T-helper 2 cell treated with Interferon-gamma antibody and Interleukin-4, amounts not matched to agents 5 μg/mL and 100 μg/mL, for 36 hours (primary cell): ENCODE measurements at regions not wholly inside any gene's neighbourhood (a gene's known extent, or its start where the extent isn't known, plus 50 kb on each side); places are given as distances from the start of the nearest gene placed in this dataset.
"Not testable (repeated sequence)": the region's sequence is repeated elsewhere in the genome, so short reads cannot be mapped to it uniquely, and the experiment has no call there.

ENCODE experiments used
- DNase-seq: peaks from one replicate; pipeline ENCODE4 v3.0.0; 2021; ENCODE audit warnings: low spot score
- H3K27ac Mint-ChIP-seq: one replicate; pipeline ENCODE4 v1.8.0; 2021; ENCODE audit warnings: mild to moderate bottlenecking, mixed read lengths
- H3K27me3 Mint-ChIP-seq: one replicate; pipeline ENCODE4 v1.8.0; 2021; ENCODE audit warnings: low read depth, mixed read lengths
- H3K36me3 Mint-ChIP-seq: one replicate; pipeline ENCODE4 v1.8.0; 2021; ENCODE audit warnings: low read depth, mixed read lengths
- H3K4me1 Mint-ChIP-seq: one replicate; pipeline ENCODE4 v1.8.0; 2021; ENCODE audit warnings: low read depth, mixed read lengths
- H3K4me3 Mint-ChIP-seq: one replicate; pipeline ENCODE4 v1.8.0; 2022; ENCODE audit warnings: mild to moderate bottlenecking, moderate library complexity, mixed read lengths
- H3K9me3 Mint-ChIP-seq: one replicate; pipeline ENCODE4 v1.8.0; 2021; ENCODE audit warnings: mixed read lengths

DNA sequence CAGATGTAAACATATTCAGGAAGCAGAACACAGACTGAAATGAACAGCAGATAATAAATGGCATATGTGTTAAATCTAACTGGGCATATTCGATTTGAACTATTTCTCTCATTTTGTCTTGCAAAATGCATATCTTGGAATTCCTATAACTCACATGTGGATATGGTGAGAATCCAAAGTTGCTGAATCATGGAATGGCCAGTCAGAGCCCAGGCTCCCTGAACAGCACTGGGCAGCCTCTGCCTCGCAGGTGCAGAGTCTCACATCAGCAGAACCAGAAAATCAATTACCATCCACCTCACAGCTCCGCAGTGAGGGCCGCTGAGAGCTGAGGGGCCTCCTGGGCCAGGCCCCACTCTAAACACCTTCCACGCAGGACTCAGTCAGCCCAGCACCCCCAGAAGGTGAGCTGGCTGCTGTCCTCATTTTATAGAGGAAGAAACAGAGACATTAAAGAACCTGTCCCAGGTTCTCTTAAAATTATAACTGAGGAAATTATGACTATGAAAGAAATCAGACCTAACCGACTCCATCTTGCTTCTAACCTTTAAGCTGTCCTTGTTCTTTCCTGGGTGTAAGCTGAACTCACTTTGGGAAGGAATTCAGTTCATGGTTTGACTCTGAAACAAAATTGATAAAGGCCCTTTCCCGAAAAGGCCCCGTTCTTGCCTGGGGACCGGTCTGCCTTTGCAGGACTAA is 269.1 kb upstream of the SFSWAP start:
- Mint-ChIP-seq H3K4me1 (no peaks in the 10 kb centered on the region), H3K9me3 (no peaks in the 10 kb centered on the region), H3K27me3 (no peaks in the 10 kb centered on the region), H3K27ac (no peak overlapping the region), H3K36me3 (no peaks in the 10 kb centered on the region), H3K4me3 (no peak overlapping the region)
- no peak for DNase-seq

DNA sequence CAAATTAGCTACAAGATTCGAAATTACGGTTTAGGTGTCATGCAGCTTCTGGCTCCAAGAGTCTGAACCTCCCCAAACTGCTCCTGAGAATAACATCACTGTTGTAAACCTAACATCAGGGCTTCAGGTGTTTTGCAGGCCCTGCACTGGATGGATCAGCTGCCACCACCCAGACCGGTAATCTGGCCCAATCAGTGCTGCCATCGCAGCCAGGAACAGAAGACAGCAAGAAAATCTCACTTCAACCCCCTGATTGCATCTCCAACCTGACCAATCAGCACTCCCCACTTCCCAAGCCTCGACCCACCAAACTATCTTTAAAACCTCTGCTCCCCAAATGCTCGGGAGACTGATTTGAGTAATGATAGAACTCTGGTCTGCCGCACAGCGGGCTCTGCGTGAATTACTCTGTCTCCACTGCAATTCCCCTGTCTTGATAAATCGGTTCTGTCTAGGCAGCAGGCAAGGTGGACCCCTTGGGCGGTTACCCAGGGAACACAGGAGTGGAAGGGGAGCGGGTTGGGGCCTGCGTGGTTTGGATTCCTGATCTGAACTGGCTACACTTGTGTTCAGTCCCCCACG is 268.5 kb upstream of the SFSWAP start:
- DNase-seq, result no peak
- H3K4me3 Mint-ChIP-seq, result no peak overlapping the region
- H3K27ac Mint-ChIP-seq, result no peak overlapping the region
- no peaks in the 10 kb centered on the region for H3K27me3 Mint-ChIP-seq
- H3K9me3 Mint-ChIP-seq, result no peaks in the 10 kb centered on the region
- no peaks in the 10 kb centered on the region for H3K36me3 Mint-ChIP-seq
- H3K4me1 Mint-ChIP-seq, result no peaks in the 10 kb centered on the region

DNA sequence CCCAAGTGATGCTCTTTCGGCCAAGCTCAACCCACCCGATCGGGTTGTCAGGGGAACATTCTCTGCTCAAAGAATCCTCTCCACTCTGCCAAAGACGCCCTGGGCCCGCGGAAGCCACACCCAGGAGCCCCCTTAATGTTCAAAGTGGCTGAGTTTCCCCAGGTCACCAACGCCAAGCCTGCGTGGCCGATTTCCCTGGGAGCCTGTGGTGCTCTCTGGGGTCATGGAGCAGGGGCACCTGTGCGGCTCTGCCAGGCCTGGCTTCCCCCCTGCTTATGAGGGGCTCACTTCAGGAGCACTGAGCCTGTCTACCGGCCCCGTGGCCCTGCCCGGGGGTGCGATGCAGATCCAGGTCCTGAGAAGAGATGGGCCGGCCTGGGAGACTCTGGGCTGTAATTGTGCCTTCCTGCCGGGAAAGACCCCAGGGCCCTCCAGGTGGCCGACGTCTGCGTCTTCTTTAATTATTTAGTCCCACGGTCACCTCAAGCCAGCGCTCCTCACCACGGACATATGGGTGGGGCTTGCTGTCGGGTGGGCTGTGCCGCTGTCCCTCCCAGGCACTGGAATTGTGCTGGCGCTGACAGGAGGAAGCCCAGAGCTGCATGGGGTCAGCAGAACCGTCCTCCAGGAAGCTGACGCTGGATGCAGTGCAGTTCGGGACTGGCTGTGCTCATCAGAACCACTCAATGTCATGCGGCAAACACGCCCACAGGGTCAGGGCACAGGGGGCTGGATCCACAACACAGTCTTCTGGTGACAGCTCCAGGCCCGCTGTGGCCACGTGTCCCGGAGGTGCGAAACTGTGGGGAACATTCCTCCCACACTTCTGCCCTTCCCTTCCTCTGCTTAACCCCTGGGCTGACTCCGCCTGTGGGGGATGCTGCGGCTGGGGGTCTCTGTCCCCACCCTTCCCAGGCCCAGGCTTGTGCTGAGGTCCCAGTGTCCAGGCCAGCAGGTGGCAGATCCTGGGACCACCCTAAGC is 267.6 kb upstream of the SFSWAP start:
- Mint-ChIP-seq H3K9me3 (no peaks in the 10 kb centered on the region), H3K36me3 (no peaks in the 10 kb centered on the region), H3K27me3 (no peaks in the 10 kb centered on the region), H3K27ac (no peak overlapping the region), H3K4me3 (no peak overlapping the region), H3K4me1 (no peaks in the 10 kb centered on the region)
- no peak for DNase-seq

DNA sequence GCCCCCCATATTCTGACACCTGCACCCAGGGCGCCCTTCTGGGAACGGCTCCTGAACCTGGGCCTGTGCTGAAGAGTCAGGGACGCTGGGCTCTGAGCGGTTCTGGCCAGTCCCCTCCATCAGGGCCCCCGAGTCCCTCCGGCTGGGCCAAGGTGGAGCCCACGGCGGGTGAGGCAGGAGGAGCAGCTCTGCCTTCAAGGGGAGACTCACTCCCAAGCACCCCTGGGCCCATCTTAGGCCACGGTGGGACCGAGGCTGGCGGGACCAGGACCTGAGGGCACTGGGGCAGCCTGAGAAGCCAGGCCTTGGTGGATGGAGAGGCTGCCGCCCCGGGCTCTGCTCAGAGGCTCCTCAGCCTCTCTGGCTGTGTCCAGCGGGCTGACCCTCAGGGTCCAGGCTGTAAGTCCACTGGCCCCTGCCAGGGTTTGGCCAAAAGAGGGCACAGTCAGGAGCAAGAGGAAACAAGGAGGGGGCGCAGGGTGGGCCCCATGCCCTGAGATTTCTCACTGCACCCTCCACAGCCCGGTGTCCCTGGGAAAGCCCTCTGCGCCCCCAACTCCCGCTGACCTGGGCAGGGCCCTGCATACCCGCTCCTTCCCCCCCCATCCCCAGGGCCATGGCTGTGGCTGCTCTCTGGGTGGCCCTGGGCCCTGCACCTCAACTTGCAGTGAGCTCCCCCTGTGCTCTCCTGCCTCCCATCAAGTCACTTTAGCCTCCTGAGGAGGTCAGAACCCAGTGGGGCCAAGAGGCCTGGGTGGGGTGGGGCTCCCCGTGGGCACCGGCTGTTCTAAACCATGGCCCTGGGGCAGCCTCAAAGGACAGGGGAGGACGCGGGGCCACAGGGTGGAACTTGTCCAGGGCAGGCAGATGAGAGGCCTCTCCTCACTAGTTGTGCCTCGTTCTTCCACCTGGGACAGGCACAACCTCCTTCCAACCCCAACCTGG is 266.4 kb upstream of the SFSWAP start:
- no peaks in the 10 kb centered on the region for H3K27me3 Mint-ChIP-seq
- H3K36me3 Mint-ChIP-seq, result no peaks in the 10 kb centered on the region
- no peaks in the 10 kb centered on the region for H3K9me3 Mint-ChIP-seq
- no peak overlapping the region for H3K4me3 Mint-ChIP-seq
- no peaks in the 10 kb centered on the region for H3K4me1 Mint-ChIP-seq
- DNase-seq, result no peak
- H3K27ac Mint-ChIP-seq, result no peak overlapping the region

DNA sequence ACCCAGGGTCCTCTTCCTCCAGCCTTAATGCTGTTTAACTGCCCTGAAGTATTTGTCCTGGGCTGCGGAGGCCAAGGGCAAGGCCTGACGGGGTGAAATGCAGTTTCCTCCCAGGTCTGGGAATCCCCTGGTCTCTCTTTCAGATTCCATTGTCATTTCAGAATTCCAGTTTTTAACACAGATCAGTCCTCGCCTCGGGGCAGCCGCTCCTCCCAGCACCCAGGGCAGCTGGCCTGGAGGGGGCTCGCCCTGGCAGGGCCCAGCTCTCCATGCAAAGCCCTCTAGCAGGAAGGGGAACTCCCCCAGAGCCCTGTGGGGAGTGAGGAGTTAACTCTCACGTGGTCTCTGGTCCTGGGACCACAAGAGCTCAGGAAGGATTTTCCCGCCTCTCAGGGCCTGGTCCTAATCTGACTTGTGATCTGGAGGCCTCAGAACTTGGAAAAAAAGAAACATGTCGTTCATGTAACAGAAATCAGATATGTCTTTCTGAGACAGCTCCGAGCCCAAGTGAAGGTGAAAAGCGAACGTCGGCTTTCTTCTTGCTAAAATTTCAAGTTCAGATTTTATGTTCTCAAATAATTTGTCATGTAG is 265.6 kb upstream of the SFSWAP start:
- H3K4me1 Mint-ChIP-seq, result no peaks in the 10 kb centered on the region
- no peak for DNase-seq
- H3K36me3 Mint-ChIP-seq, result no peaks in the 10 kb centered on the region
- no peak overlapping the region for H3K27ac Mint-ChIP-seq
- H3K9me3 Mint-ChIP-seq, result no peaks in the 10 kb centered on the region
- H3K4me3 Mint-ChIP-seq, result no peak overlapping the region
- H3K27me3 Mint-ChIP-seq, result no peaks in the 10 kb centered on the region

DNA sequence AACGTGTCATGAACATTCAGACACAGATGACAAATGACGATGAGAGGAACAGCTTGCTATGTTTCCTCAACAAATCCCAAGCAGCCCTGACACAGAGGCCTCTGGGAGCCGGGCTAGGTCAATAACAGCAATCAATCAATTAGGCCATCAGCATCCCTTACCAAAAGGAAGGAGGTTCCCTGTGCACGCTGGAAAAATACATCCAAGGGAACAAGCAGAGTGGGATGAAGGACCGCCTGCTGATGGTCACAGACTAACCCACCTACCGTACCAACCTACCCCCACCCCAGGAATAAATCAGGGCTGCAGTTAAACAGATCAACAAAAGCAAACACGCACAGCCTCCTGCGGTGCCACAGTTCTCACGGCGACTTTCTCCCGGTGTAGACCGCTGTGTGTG is 265.1 kb upstream of the SFSWAP start:
- H3K36me3 Mint-ChIP-seq, result no peaks in the 10 kb centered on the region
- H3K27ac Mint-ChIP-seq, result no peak overlapping the region
- no peaks in the 10 kb centered on the region for H3K27me3 Mint-ChIP-seq
- H3K4me3 Mint-ChIP-seq, result no peak overlapping the region
- H3K9me3 Mint-ChIP-seq, result no peaks in the 10 kb centered on the region
- no peak for DNase-seq
- no peaks in the 10 kb centered on the region for H3K4me1 Mint-ChIP-seq

DNA sequence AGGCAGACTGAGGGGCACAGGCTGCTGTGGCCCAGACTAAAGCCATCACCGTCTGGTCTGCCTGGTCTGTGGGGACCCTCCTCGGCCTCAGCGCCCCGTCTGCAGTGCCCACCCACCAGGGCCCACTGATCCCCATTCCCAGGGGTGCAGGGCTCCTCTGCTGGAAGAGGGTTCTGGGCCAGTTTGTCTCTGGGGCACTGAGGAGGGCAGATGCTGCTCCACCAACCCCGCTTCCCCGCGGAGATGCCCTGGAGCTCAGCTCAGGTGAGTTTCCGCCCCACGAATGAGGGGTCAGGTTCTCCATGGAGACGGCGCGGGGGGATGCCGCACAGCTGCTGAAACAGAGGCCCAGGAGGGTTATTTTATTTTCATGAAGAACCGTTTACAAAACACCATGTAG is 263.3 kb upstream of the SFSWAP start:
- not testable (repeated sequence) for H3K4me1 Mint-ChIP-seq, H3K27me3 Mint-ChIP-seq, H3K9me3 Mint-ChIP-seq, H3K4me3 Mint-ChIP-seq, H3K36me3 Mint-ChIP-seq, H3K27ac Mint-ChIP-seq, DNase-seq

DNA sequence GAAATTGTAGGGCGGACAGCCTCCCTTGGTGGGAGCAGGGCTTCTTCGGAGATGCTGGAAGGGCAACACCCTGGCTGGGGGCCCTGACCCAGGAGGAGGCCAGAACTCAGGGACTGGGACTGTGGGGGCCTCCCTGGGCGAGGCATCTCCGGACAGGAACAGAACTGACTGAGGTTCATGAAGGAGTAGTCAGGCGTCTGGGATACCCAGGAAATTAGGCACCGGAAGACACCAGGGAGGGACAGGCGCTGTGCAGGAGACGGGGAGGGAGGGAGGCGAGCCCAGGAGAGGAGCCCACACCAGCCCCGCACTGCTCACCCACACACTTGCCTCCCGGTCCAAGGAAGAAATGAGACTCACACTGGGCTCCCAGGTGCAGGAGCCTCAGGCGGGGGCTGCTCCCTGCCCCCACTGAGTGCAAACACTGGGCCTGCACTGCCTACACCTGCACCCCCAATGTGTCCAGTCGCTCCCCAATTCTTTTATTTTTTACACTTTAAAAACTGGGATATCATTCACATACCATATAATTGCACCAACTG is 262.6 kb upstream of the SFSWAP start:
- Mint-ChIP-seq H3K27ac (no peak overlapping the region), H3K9me3 (no peaks in the 10 kb centered on the region), H3K4me3 (no peak overlapping the region), H3K27me3 (peaks cover 7% of the 10 kb centered on the region), H3K36me3 (no peaks in the 10 kb centered on the region), H3K4me1 (no peaks in the 10 kb centered on the region)
- no peak for DNase-seq

DNA sequence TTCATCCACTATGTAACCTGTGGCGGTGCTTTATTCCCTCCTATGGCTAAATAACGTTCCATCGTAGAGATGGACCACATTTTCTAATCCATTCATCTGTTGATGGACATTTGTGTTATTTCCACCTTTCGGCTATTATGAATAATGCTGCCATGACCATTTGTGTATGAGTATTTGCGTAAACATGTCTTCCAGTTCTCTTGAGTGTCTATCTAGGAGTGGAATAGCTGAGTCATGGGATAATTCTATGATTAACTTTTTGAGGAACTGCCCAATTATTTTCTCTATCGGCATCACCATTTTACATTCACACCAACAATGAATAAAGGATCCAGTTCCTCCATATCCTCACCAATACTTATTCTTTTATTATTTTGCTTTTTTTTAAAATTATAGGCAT is 261.9 kb upstream of the SFSWAP start:
- peaks cover 7% of the 10 kb centered on the region for H3K27me3 Mint-ChIP-seq
- H3K9me3 Mint-ChIP-seq, result no peaks in the 10 kb centered on the region
- no peak for DNase-seq
- H3K4me3 Mint-ChIP-seq, result no peak overlapping the region
- H3K4me1 Mint-ChIP-seq, result no peaks in the 10 kb centered on the region
- no peaks in the 10 kb centered on the region for H3K36me3 Mint-ChIP-seq
- no peak overlapping the region for H3K27ac Mint-ChIP-seq

DNA sequence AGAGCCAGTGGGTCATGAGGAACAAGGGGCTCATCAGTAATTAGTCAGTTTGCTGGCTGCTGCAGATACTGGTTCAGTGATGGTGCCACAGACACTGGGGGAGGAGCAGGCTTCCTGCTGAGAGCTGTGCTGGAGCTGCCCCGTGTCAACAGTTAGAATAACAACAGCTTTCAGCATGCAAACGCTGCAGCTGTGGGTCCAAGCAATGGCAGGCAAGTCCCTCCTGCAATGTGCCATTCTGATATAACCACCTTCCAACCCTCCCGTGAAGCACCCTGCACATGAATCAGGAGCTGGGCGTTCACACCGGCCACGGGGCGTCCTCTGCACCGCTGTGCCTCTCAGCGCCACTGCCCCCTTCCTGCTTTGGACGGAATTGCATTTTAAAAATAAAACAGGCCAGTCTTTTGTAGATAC is 258.4 kb upstream of the SFSWAP start:
- DNase-seq, result peak; percentile 12
- no peak overlapping the region for H3K4me3 Mint-ChIP-seq
- H3K4me1 Mint-ChIP-seq, result no peaks in the 10 kb centered on the region
- peaks cover 7% of the 10 kb centered on the region for H3K27me3 Mint-ChIP-seq
- H3K9me3 Mint-ChIP-seq, result no peaks in the 10 kb centered on the region
- H3K27ac Mint-ChIP-seq, result no peak overlapping the region
- H3K36me3 Mint-ChIP-seq, result no peaks in the 10 kb centered on the region

DNA sequence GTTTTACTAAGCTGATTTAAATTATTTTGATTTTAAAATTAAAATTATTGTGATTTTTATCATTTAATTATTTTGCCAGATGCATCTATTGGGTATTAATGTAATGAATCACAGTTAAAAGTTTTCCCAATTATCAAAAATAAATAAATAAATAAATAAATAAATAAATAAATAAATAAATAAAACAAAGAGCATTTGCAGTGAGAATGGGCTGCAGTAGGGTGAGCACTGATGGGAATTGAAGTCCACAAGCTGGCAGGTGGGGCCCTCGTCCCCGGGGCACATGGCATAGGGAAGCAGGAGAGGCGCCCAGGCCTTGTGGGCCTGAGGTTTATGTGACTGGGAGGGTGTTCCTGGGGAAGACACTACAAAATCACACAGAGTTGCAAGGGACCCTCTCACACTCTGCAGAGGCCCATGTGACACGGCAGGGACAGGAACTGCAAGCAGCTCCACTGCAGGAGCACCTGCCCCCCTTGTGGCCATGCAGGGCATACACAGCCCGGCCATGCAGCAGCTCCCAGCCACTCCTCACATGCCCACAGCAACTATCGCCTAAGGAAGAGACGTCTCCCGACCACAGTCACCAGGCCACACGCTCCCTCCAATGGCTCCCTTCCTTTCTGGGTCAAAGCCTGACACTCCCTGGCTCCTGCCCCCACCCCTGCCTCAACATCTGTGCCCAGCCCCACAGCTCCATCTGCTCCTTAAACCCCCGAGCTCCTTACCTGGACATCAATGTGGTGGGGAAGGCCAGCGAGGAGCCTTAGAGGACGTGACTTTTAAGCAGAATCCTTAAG is 256.3 kb upstream of the SFSWAP start:
- Mint-ChIP-seq H3K36me3 (no peaks in the 10 kb centered on the region), H3K27me3 (peaks cover 7% of the 10 kb centered on the region), H3K4me3 (no peak overlapping the region), H3K27ac (no peak overlapping the region), H3K4me1 (no peaks in the 10 kb centered on the region), H3K9me3 (no peaks in the 10 kb centered on the region)
- DNase-seq, result no peak

DNA sequence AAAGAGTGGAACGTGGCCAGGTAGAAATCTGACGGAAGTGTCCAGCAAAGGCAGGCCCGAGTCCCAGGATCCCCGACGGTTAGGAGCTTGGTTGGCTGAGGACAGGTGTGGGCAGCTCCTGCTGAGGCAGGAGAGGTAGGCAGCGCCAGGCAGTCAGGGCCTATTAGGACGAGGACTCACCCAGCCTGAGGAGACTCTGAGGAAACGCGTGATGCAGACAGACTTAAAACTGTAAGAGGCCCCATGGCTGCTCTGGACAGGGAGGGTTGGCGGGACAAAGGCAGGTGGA is 255.7 kb upstream of the SFSWAP start:
- DNase-seq, result no peak
- H3K4me3 Mint-ChIP-seq, result no peak overlapping the region
- H3K27ac Mint-ChIP-seq, result no peak overlapping the region
- peaks cover 7% of the 10 kb centered on the region for H3K27me3 Mint-ChIP-seq
- H3K36me3 Mint-ChIP-seq, result no peaks in the 10 kb centered on the region
- H3K4me1 Mint-ChIP-seq, result no peaks in the 10 kb centered on the region
- no peaks in the 10 kb centered on the region for H3K9me3 Mint-ChIP-seq
